HAP-1 (cell line): ENCODE measurements at regions not wholly inside any gene's neighbourhood (a gene's known extent, or its start where the extent isn't known, plus 50 kb on each side); places are given as distances from the start of the nearest gene placed in this dataset.

Experiments used
- DNase-seq, 2 experiments: peaks; one replicate each; pipeline ENCODE4 v3.0.0-alpha.2; 2016 to 2020; ENCODE audit warnings: low spot score in 2 of 2
- H3K27me3 ChIP-seq: fragments of 250-450 bp; sonication (Bioruptor Pico); 2 replicates; pipeline ENCODE4 v1.5.1; 2020; ENCODE audit warnings: low read depth, mild to moderate bottlenecking, moderate library complexity
- H3K36me3 ChIP-seq: fragments of 250-450 bp; sonication (Bioruptor Pico); replicated peaks from 2 replicates; pipeline ENCODE4 v1.5.1; 2020; ENCODE audit warnings: mild to moderate bottlenecking
- H3K4me1 ChIP-seq: fragments of 250-450 bp; sonication (Bioruptor Pico); 2 replicates; pipeline ENCODE4 v1.5.1; 2020; ENCODE audit warnings: mild to moderate bottlenecking
- H3K4me3 ChIP-seq: fragments of 250-450 bp; sonication (Bioruptor Pico); 2 replicates; pipeline ENCODE4 v1.5.1; 2020; ENCODE audit warnings: mild to moderate bottlenecking, moderate library complexity
- H3K9me3 ChIP-seq: fragments of 250-450 bp; sonication (Bioruptor Pico); 2 replicates; pipeline ENCODE4 v1.5.1; 2020; ENCODE audit warnings: mild to moderate bottlenecking, moderate library complexity
- in situ Hi-C: fragments of 300-500 bp; cut with MboI; formaldehyde crosslinking; loops from 3 replicates; pipeline ENCODE4 v1.14.3; 2020; ENCODE audit warnings: low sequenced_read_pairs, inconsistent platforms, mixed read lengths

- no peaks in the 10 kb centered on the region for H3K27me3 ChIP-seq
- H3K36me3 ChIP-seq, result no peaks in the 10 kb centered on the region
- in situ Hi-C loops, result no loop called here
- H3K4me3 ChIP-seq, result no peak overlapping the region
- no peaks in the 10 kb centered on the region for H3K9me3 ChIP-seq
- peak; percentile 38 to 60 for DNase-seq
- peaks cover 33% of the 10 kb centered on the region for H3K4me1 ChIP-seq
These were observed 51.7 kb upstream of the ACVR2A start for GRCh38 chr2:147792966-147793617.

- H3K4me3 ChIP-seq, result no peak overlapping the region
- no peaks in the 10 kb centered on the region for H3K27me3 ChIP-seq
- DNase-seq, result no peak
- no peaks in the 10 kb centered on the region for H3K9me3 ChIP-seq
- in situ Hi-C loops, result no loop called here
- peaks cover 25% of the 10 kb centered on the region for H3K4me1 ChIP-seq
- H3K36me3 ChIP-seq, result no peaks in the 10 kb centered on the region
These were observed 54.2 kb upstream of the ACVR2A start for GRCh38 chr2:147790580-147790979.

GRCh38 chr2:147789720-147790119, 55.1 kb upstream of the ACVR2A start:
- Histone ChIP-seq H3K4me3 (no peak overlapping the region), H3K36me3 (no peaks in the 10 kb centered on the region), H3K4me1 (peaks cover 25% of the 10 kb centered on the region), H3K9me3 (no peaks in the 10 kb centered on the region), H3K27me3 (no peaks in the 10 kb centered on the region)
- in situ Hi-C loops, result no loop called here
- peak in 1 of 2 experiments; percentile 58 for DNase-seq

- no peak overlapping the region for H3K4me3 ChIP-seq
- H3K27me3 ChIP-seq, result no peaks in the 10 kb centered on the region
- in situ Hi-C loops, result no loop called here
These were observed 55.5 kb upstream of the ACVR2A start for GRCh38 chr2:147789287-147789686.

GRCh38 chr2:147782141-147782930, 62.5 kb upstream of the ACVR2A start:
- H3K36me3 ChIP-seq, result no peaks in the 10 kb centered on the region
- in situ Hi-C loops, result no loop called here
- no peak overlapping the region for H3K4me3 ChIP-seq
- no peaks in the 10 kb centered on the region for H3K27me3 ChIP-seq
- no peaks in the 10 kb centered on the region for H3K9me3 ChIP-seq
- no peak for DNase-seq
- H3K4me1 ChIP-seq, result peaks cover 46% of the 10 kb centered on the region

More at GRCh38 chr2:147789287-147789686, 55.5 kb upstream of the ACVR2A start:
- Histone ChIP-seq H3K9me3 (no peaks in the 10 kb centered on the region), H3K4me1 (peaks cover 25% of the 10 kb centered on the region), H3K36me3 (no peaks in the 10 kb centered on the region)
- DNase-seq, result no peak

- in situ Hi-C loops, result no loop called here
- no peaks in the 10 kb centered on the region for H3K9me3 ChIP-seq
- peaks cover 46% of the 10 kb centered on the region for H3K4me1 ChIP-seq
- no peaks in the 10 kb centered on the region for H3K27me3 ChIP-seq
- DNase-seq, result peak in 1 of 2 experiments; percentile 66
- H3K4me3 ChIP-seq, result no peak overlapping the region
- H3K36me3 ChIP-seq, result no peaks in the 10 kb centered on the region
These were observed 65.4 kb upstream of the ACVR2A start for GRCh38 chr2:147779440-147779839.

GRCh38 chr2:147777394-147777793, 67.4 kb upstream of the ACVR2A start:
- Histone ChIP-seq H3K36me3 (no peaks in the 10 kb centered on the region), H3K9me3 (no peaks in the 10 kb centered on the region), H3K27me3 (no peaks in the 10 kb centered on the region), H3K4me1 (peaks cover 45% of the 10 kb centered on the region), H3K4me3 (no peak overlapping the region)
- in situ Hi-C loops, result no loop called here
- no peak for DNase-seq

GRCh38 chr2:147774805-147775204, 70.0 kb upstream of the ACVR2A start:
- in situ Hi-C loops, result no loop called here
- peaks cover 20% of the 10 kb centered on the region for H3K4me1 ChIP-seq

GRCh38 chr2:147773479-147773878, 71.3 kb upstream of the ACVR2A start:
- no peak for DNase-seq
- in situ Hi-C loops, result no loop called here
- Histone ChIP-seq H3K4me1 (peaks cover 6% of the 10 kb centered on the region), H3K9me3 (no peaks in the 10 kb centered on the region), H3K27me3 (no peaks in the 10 kb centered on the region), H3K4me3 (no peak overlapping the region), H3K36me3 (no peaks in the 10 kb centered on the region)

More at GRCh38 chr2:147774805-147775204, 70.0 kb upstream of the ACVR2A start:
- Histone ChIP-seq H3K4me3 (no peak overlapping the region), H3K36me3 (no peaks in the 10 kb centered on the region), H3K27me3 (no peaks in the 10 kb centered on the region), H3K9me3 (no peaks in the 10 kb centered on the region)
- DNase-seq, result no peak

GRCh38 chr2:147772781-147773180, 72.0 kb upstream of the ACVR2A start:
- in situ Hi-C loops, result no loop called here
- DNase-seq, result no peak
- Histone ChIP-seq H3K9me3 (no peaks in the 10 kb centered on the region), H3K4me3 (no peak overlapping the region), H3K4me1 (peaks cover 2% of the 10 kb centered on the region; the same call in 1 of the 2 replicates), H3K27me3 (no peaks in the 10 kb centered on the region), H3K36me3 (no peaks in the 10 kb centered on the region)

GRCh38 chr2:147763861-147764260, 81.0 kb upstream of the ACVR2A start:
- in situ Hi-C loops, result no loop called here
- Histone ChIP-seq H3K4me1 (no peaks in the 10 kb centered on the region), H3K9me3 (no peaks in the 10 kb centered on the region; the same call in none of the 2 replicates), H3K27me3 (no peaks in the 10 kb centered on the region), H3K36me3 (no peaks in the 10 kb centered on the region), H3K4me3 (no peak overlapping the region)
- no peak for DNase-seq

- in situ Hi-C loops, result no loop called here
- Histone ChIP-seq H3K4me3 (no peak overlapping the region), H3K36me3 (no peaks in the 10 kb centered on the region), H3K4me1 (no peaks in the 10 kb centered on the region), H3K9me3 (no peaks in the 10 kb centered on the region; the same call in 1 of the 2 replicates), H3K27me3 (no peaks in the 10 kb centered on the region)
- DNase-seq, result no peak
These were observed 83.8 kb upstream of the ACVR2A start for GRCh38 chr2:147760984-147761383.

GRCh38 chr2:147759536-147759935, 85.3 kb upstream of the ACVR2A start:
- no peaks in the 10 kb centered on the region for H3K27me3 ChIP-seq
- H3K9me3 ChIP-seq, result no peaks in the 10 kb centered on the region
- no peak overlapping the region for H3K4me3 ChIP-seq
- no peak for DNase-seq
- no peaks in the 10 kb centered on the region for H3K4me1 ChIP-seq
- H3K36me3 ChIP-seq, result no peaks in the 10 kb centered on the region
- in situ Hi-C loops, result no loop called here

- Histone ChIP-seq H3K9me3 (no peaks in the 10 kb centered on the region), H3K27me3 (no peaks in the 10 kb centered on the region), H3K4me1 (no peaks in the 10 kb centered on the region), H3K4me3 (no peak overlapping the region), H3K36me3 (no peaks in the 10 kb centered on the region)
- no peak for DNase-seq
- in situ Hi-C loops, result no loop called here
These were observed 86.0 kb upstream of the ACVR2A start for GRCh38 chr2:147758821-147759220.
